ENCODE measurements at regions not wholly inside any gene's neighbourhood (a gene's known extent, or its start where the extent isn't known, plus 50 kb on each side); places are given as distances from the start of the nearest gene placed in this dataset.

- TF ChIP-seq, protein P1, sequence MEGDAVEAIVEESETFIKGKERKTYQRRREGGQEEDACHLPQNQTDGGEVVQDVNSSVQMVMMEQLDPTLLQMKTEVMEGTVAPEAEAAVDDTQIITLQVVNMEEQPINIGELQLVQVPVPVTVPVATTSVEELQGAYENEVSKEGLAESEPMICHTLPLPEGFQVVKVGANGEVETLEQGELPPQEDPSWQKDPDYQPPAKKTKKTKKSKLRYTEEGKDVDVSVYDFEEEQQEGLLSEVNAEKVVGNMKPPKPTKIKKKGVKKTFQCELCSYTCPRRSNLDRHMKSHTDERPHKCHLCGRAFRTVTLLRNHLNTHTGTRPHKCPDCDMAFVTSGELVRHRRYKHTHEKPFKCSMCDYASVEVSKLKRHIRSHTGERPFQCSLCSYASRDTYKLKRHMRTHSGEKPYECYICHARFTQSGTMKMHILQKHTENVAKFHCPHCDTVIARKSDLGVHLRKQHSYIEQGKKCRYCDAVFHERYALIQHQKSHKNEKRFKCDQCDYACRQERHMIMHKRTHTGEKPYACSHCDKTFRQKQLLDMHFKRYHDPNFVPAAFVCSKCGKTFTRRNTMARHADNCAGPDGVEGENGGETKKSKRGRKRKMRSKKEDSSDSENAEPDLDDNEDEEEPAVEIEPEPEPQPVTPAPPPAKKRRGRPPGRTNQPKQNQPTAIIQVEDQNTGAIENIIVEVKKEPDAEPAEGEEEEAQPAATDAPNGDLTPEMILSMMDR (IDR thresholded peaks at IDR 0.05) = no peak
- TF ChIP-seq POLR2A (IDR thresholded peaks at IDR 0.05) (no peak), EP300 (IDR thresholded peaks at IDR 0.05) (no peak)
Observed at GRCh38 chr15:97791824-97792792, 168.4 kb upstream of the ARRDC4 start.

All from tibial nerve (tissue), 4 donors.